HPDE6-E6E7 (cell line): ENCODE measurements at regions not wholly inside any gene's neighbourhood (a gene's known extent, or its start where the extent isn't known, plus 50 kb on each side); places are given as distances from the start of the nearest gene placed in this dataset.

Experiments
- DNase-seq: peaks from one replicate; pipeline ENCODE4 v3.0.0; 2011; ENCODE audit warnings: missing footprints; ENCODE audit errors: extremely low spot score

DNA sequence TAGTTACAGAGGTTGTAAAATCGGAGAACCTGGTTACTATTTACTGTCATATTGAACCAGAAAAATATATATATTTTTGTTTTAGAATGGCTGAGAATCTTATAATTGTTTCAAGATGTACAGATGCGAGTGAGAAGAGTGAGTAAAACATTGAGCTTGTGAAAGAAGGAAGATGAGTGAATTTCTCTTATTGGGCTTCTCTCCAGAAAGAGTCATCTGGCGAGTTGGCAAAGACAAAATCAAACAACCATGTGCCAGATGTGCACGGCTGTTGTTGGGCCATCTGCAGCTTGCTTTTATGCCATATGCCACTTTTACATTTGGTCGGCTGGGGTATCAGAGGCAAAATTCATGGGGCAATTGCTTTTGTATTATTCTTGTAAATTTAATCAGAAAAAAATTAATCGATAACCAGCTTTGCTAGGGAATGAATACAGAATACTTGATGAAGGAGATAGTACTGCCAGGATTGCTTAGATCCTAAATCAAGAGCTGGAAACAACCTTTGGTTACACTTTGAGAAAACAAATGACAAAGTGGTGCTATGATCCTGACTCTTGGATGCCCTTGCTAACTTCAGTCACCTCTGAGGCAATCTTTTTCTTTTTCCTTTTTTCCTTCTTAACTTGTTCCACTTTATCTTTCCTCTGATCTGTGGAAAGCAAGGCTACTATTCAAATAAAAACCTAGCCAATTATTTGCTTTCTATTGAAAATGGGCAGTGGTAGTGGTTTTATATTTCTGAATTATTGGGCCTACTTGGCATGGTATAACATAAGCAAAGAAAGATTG lies 97.1 kb upstream of the GRIK2 start:
- DNase-seq: no peak

GRCh38 chr6:101302593-101302992 lies 90.9 kb upstream of the GRIK2 start:
- DNase-seq: no peak

- DNase-seq: no peak
Observed at GRCh38 chr6:101303495-101303894, 90.0 kb upstream of the GRIK2 start.

DNA sequence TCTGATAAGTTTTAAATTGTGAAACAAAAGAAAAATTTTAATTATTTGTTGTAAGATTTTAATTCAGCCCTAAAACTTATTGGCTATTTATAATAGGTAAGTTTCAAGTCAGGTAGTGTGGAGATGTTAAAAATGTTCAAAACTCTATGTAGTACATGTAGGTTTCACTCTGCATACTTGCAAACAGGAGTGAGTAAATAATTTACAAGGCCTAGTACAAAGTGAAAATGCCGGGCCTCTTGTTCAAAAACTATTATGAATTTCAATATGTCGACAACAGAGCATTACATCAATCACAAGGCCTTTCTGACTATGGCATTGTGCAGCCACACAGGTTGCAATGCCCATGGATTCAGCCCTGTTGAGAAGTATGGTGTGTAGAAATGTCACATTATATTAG lies 80.9 kb upstream of the GRIK2 start:
- no peak for DNase-seq

- DNase-seq: no peak
Observed at GRCh38 chr6:101322921-101323320, 70.6 kb upstream of the GRIK2 start.

GRCh38 chr6:101326411-101326810 lies 67.1 kb upstream of the GRIK2 start:
- DNase-seq: no peak

GRCh38 chr6:101341926-101342325 lies 51.6 kb upstream of the GRIK2 start:
- DNase-seq: no peak
